C4-2B (cell line): ENCODE measurements at regions not wholly inside any gene's neighbourhood (a gene's known extent, or its start where the extent isn't known, plus 50 kb on each side); places are given as distances from the start of the nearest gene placed in this dataset.

Experiments used
- ZFX ChIP-seq: fragments of 450-650 bp; IDR thresholded peaks from 2 replicates; pipeline ENCODE4 v1.6.1; 2017
- TF ChIP-seq, protein P1 (sequence below): fragments of 450-650 bp; conservative IDR thresholded peaks from 2 replicates; pipeline ENCODE4 v1.5.1; 2017; ENCODE audit warnings: mild to moderate bottlenecking

DNA sequence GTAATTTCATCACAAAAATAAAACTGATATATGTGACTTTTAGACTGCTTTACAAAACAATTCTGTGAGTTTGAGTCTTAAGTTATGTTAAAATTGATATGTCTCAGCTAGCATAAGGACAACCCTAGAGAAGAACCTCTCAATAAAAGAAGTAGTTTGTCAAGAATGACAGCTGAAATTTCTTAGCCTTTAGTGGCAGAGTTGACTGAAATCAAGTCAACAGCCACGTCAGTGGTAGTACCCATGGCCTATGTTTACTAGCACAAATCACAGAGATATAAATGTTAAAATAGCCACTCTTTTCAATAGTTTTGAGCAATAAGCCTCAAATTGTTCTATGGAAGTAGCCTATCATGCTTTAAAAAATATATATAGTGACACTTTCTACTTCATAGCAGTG lies 138.9 kb upstream of the FERD3L start:
- TF ChIP-seq, protein P1, sequence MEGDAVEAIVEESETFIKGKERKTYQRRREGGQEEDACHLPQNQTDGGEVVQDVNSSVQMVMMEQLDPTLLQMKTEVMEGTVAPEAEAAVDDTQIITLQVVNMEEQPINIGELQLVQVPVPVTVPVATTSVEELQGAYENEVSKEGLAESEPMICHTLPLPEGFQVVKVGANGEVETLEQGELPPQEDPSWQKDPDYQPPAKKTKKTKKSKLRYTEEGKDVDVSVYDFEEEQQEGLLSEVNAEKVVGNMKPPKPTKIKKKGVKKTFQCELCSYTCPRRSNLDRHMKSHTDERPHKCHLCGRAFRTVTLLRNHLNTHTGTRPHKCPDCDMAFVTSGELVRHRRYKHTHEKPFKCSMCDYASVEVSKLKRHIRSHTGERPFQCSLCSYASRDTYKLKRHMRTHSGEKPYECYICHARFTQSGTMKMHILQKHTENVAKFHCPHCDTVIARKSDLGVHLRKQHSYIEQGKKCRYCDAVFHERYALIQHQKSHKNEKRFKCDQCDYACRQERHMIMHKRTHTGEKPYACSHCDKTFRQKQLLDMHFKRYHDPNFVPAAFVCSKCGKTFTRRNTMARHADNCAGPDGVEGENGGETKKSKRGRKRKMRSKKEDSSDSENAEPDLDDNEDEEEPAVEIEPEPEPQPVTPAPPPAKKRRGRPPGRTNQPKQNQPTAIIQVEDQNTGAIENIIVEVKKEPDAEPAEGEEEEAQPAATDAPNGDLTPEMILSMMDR = no peak
- TF ChIP-seq ZFX = no peak
